GM21390 (cell line): ENCODE measurements at regions not wholly inside any gene's neighbourhood (a gene's known extent, or its start where the extent isn't known, plus 50 kb on each side); places are given as distances from the start of the nearest gene placed in this dataset.
"Not testable (repeated sequence)": the region's sequence is repeated elsewhere in the genome, so short reads cannot be mapped to it uniquely, and the experiment has no call there.

Experiments
- ATAC-seq: cut with Tn5 transposase; IDR thresholded peaks from one replicate; pipeline ENCODE4 v1.9.1; 2021; ENCODE audit not compliant: unreplicated experiment

- no peak for ATAC-seq
Measured at GRCh38 chr22:22756109-22756508, 111.7 kb downstream of the GGTLC2 start.

- ATAC-seq = not testable (repeated sequence)
Measured at GRCh38 chr22:22756551-22757201, 112.3 kb downstream of the GGTLC2 start.

- not testable (repeated sequence) for ATAC-seq
Measured at GRCh38 chr22:22758101-22758807, 113.8 kb downstream of the GGTLC2 start.

GRCh38 chr22:22759371-22759770, 115.0 kb downstream of the GGTLC2 start:
- ATAC-seq = no peak

- no peak for ATAC-seq
Measured at GRCh38 chr22:22759889-22760546, 115.6 kb downstream of the GGTLC2 start.

- no peak for ATAC-seq
Measured at GRCh38 chr22:22761606-22761962, 117.2 kb downstream of the GGTLC2 start.

GRCh38 chr22:22761963-22762772, 117.8 kb downstream of the GGTLC2 start:
- no peak for ATAC-seq

- ATAC-seq = no peak
Measured at GRCh38 chr22:22763512-22763911, 119.1 kb downstream of the GGTLC2 start.

GRCh38 chr22:22764085-22764484, 119.7 kb downstream of the GGTLC2 start:
- ATAC-seq = no peak

- ATAC-seq = no peak
Measured at GRCh38 chr22:22767876-22768602, 119.6 kb upstream of the IGLL5 start.

GRCh38 chr22:22768885-22769284, 118.7 kb upstream of the IGLL5 start:
- no peak for ATAC-seq

GRCh38 chr22:22769434-22770279, 118.0 kb upstream of the IGLL5 start:
- ATAC-seq = no peak

GRCh38 chr22:22770280-22770871, 117.2 kb upstream of the IGLL5 start:
- ATAC-seq = no peak

- no peak for ATAC-seq
Measured at GRCh38 chr22:22770881-22771280, 116.7 kb upstream of the IGLL5 start.

- ATAC-seq = no peak
Measured at GRCh38 chr22:22771696-22772377, 115.8 kb upstream of the IGLL5 start.

GRCh38 chr22:22772396-22772795, 115.2 kb upstream of the IGLL5 start:
- no peak for ATAC-seq

GRCh38 chr22:22772883-22773282, 114.7 kb upstream of the IGLL5 start:
- no peak for ATAC-seq

GRCh38 chr22:22773427-22773826, 114.2 kb upstream of the IGLL5 start:
- ATAC-seq = no peak
